ENCODE measurements at regions not wholly inside any gene's neighbourhood (a gene's known extent, or its start where the extent isn't known, plus 50 kb on each side); places are given as distances from the start of the nearest gene placed in this dataset.
"Not testable (repeated sequence)": the region's sequence is repeated elsewhere in the genome, so short reads cannot be mapped to it uniquely, and the experiment has no call there.

DNA sequence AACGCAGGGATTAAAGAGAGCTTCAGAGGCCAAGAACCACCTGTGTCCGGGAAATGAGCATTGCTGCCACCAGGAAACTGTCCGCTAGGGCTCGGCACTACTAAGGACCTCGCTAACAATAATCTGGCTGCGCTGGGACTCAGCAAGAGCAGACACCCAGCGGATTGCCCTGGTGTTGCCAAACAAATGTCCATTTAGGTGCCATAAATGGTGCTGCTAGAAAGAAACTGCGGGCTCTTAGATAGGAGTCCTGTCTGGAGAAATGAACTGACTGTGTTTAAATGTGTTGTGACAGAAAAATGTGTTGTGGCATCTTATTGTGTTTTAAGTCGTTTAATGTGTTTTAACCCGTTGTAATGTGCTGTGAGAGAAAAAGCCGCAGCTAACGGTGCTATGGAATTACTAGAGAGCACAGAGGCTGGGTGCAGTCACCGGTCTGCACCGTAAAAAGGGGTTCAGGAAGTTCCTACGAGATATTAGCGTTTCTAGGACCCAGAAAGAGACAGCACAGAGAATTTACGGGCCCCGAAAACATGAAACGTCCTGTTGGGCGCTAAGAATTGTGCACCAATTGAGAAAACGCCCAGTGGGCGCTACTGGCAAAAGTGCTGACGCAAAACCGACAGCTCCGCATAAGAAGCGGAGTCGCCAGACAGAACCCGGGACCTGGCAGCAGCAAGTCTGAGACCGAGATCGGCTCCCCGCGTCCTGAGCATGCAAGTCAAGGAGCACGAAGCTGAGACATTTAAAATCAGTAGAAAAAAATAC is 90.6 kb downstream of the ANXA2R start:
- peak; percentile 37 for DNase-seq (ENCODE audit: low read depth)

DNA sequence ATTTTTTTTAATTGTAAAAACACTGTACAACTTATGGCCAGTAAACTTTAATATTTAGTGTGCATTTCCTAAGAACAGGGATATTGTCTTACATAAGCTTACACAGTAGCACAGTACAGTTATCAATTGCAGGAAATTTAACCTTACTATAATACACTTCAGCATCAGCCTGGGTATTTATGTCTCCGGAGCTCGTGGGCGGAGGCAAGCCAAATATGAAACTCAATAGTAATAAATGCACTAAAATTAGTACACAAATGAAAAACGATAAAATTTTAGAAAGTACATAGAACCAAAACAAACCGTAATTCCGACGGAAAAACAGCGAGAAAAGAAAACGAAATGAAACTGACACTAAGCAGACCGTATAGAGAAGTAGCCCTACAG is 91.2 kb downstream of the ANXA2R start:
- DNase-seq (ENCODE audit: low read depth): no peak

DNA sequence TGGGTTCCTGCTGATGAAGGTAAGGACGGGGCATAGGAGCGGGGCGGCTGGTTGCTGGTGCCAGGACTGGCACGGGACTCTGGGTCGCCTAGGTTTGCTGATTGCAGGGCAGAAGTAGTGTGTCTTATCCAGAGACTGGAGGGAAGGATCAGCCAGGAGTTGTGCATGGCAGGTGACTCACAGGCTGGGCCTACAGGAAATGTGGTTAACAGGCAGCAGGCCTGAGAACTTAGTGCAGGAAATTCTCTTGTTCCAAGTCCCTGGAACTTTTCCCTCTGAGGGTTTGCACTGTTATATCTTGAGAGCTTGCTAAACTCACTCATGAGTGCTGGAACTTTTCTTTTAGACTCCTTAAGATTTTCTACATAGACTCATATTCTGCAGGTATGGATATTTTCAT is 95.1 kb downstream of the ANXA2R start:
- DNase-seq (ENCODE audit: low read depth): no peak

DNA sequence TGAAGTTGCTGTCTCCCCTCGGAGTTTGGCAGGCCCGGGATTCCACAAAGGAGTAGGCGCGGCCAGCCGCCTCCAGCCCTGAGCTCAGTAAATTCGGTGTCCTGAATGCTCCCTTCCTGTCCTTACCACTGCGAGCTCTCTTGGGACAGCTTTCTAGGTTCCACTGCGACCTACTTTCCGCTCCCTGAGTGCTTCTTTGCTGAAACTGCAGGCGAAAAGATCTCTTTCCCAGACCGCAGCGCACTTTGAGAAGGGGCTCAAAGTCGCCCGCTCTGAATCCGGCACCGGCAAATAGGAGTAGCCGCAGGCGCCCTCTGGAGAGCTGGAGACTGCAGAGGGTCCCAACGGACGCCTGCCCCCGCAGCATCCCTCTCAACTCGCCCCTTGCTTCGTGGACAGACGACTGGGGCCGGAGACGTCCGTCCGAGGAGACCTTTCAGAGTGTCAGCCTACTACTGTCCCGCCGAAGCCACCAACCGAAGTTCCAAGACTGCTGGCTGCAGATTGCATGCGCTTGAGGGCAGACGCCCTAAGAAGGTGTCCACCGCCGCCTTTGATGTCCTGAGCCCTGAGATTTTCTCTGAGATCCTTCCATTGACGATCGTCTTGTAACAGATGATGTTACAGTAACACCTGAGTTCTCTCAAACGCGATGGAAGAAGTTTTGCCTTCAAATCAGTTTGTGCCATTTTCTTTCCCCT is 96.0 kb downstream of the ANXA2R start:
- DNase-seq (ENCODE audit: low read depth): no peak

DNA sequence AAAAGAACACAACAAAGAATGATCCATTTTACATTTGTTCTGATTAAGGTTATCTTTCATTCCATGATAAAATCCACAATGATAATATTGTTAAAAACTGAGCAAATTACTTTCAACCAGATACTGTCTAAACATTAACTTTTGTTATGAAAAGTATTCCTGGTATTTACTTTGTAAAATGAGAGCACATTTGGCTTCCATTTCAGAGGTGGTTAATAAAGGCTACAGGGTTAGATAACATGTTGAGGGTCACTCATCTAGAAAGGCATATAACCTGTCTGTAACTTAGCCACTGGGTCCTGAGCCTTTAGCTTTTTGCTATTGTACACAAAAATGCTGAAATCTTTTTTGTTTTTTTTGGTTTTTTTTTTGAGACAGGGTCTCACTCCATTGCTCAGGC is 99.3 kb downstream of the ANXA2R start:
- DNase-seq (ENCODE audit: low read depth): no peak

DNA sequence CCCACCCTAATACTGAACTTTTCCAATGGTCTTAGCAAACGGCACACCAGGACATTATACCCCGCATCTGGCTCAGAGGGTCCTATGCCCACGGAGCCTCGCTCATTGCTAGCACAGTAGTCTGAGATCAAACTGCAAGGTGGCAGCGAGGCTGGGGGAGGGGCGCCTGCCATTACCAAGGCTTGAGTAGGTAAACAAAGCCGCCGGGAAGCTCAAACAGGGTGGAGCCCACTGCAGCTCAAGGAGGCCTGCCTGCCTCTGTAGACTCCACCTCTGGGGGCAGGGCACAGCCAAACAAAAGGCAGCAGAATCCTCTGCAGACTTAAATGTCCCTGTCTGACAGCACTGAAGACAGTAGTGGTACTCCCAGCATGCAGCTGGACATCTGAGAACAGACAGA is 108.1 kb downstream of the ANXA2R start:
- not testable (repeated sequence) for DNase-seq (ENCODE audit: low read depth)

DNA sequence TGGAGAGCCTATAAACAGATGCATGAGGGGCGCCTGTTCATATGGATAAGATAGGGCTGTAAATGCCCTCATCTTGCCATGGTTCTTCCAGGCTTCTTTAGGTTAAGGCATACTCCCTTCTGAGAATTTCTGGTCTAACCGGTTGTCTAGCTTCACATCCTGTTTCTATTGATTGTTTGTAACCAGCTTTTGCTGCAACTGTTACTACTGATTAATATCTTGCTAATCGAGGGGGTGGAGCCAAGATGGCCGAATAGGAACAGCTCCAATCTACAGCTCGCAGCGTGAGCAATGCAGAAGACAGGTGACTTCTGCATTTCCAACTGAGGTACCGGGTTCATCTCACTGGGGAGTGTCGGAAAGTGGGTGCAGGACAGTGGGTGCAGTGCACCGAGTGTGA is 108.7 kb downstream of the ANXA2R start:
- not testable (repeated sequence) for DNase-seq (ENCODE audit: low read depth)

DNA sequence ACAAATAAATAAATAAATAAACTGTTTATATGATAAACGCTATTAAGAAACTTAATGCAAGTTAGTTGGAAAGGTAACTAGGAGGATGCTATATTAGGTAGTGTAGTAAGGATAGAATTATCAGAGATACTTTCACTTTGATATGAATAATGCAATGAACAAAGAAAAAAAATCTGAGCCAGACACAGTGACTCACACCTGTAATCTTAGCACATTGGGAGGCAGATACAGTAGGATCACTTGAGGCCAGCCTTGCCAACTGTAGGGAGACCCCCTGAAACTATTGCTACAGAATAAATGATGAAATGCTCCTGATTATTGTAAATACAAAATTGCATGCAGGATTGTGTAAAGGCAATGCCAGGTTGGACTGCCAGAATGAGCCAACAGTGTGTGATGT is 109.2 kb downstream of the ANXA2R start:
- no peak for DNase-seq (ENCODE audit: low read depth)

DNA sequence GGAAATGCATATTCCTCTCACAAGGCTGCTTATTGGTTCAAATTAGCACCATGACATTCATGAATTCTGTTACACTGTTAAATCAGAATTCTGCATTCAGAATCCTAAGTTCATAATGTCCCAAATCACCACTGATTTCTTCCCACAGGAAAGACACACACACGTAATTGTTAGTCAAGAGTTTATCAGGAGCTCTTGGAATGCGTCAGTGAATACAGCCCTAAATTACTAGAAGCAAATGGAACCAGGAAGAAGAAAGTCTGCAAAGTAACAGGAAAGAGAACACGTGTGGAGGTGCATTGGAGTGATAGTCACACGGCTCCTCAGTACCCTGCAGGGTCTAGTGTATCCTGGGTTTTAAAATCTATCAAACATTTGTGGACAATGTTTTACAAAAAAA is 110.2 kb downstream of the ANXA2R start:
- no peak for DNase-seq (ENCODE audit: low read depth)

DNA sequence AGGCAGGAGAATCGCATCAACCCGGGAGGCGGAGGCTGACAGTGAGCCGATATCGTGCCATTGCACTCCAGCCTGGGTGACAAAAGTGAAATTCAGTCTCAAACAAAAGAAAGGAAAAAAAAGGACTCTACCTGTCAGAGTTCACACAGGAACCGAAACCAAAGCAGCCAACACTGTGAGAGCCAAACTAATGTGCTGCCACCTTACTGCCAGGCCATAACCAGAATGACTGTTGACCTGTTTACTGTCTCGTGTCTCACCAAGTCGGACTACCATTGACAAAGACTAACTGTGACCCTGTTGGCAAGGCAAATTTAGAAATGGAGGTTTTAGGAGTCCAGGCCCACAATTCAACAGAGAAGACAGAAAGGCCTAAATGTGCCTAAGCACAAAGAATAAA is 112.4 kb downstream of the ANXA2R start:
- no peak for DNase-seq (ENCODE audit: low read depth)

DNA sequence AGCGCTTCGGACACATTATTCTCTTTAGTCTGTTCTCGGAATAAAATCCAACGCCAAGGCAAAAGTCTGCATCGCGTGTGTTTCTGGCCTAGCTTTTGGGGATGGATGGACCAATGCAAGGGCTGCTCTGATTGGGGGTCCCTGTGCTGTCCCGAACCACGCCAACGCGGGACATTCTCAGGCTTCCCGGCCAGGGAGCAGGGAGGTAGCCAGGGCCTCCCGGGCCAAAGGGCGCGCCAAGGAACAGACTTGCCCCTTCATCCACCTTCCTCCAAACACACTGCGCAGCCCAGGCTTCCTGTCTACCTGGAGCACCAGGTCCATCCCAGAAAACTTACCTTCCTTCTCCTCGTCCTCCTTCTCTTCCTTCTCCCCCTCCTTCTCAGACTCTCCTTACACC is 113.0 kb upstream of the SELENOP start:
- DNase-seq (ENCODE audit: low read depth): no peak

DNA sequence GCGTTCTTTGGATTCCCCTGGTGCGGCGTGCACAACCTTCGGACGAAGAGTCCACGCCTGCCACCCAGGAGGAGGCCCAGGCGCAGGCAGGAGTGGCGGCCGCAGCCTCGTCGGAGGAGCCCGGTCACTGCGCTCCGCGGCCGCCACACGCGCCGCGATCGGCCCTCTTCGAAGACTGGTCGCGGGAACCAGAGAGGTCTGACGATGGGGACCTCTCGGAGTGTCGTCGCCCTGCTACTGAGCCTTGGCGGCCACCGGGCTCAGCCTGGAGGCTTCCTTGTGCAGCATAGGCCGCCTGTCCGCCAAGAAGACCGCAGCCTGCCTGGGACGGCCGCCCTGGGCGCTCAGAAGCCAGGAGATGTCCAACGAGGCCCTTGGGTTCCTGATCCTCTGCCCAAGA is 112.5 kb upstream of the SELENOP start:
- DNase-seq (ENCODE audit: low read depth): no peak

DNA sequence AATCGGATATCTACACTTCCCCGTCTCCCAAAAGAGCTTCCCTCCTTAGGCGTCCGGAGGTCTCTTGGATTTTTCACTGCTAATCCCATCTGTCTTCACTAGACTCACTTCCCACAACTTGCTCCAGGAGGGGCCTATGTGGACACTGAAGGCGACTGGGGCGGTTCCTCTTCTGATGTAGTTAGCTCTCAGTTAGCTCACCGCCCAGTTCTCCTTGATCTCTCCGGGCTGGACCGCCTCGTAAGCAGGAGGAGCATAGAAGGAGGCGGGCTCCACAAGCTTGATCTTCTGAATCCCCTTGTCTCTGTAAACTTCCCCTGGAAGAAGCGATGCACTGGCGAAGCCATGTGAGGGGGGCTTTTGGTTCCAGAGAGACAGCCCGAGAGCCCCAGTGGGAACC is 112.0 kb upstream of the SELENOP start:
- DNase-seq (ENCODE audit: low read depth): no peak

DNA sequence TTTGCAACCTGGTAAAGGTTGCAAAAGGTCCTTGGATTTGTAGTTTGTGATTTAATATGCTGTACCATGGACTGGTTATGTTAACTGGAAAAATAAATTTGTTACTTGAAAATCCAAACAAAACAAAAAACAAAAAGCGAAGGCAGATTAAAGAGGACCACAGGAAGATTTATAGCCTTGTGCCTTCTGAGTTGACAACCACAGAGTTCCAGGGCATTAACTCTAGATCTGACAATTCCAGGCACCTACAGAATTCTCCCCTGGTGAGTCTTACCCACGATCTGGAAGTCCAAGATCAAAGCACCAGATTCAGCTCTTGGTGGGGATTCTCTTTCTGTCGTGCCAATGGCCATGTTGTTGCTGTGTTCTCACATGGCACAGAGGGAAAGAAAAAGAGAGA is 107.9 kb upstream of the SELENOP start:
- no peak for DNase-seq (ENCODE audit: low read depth)

DNA sequence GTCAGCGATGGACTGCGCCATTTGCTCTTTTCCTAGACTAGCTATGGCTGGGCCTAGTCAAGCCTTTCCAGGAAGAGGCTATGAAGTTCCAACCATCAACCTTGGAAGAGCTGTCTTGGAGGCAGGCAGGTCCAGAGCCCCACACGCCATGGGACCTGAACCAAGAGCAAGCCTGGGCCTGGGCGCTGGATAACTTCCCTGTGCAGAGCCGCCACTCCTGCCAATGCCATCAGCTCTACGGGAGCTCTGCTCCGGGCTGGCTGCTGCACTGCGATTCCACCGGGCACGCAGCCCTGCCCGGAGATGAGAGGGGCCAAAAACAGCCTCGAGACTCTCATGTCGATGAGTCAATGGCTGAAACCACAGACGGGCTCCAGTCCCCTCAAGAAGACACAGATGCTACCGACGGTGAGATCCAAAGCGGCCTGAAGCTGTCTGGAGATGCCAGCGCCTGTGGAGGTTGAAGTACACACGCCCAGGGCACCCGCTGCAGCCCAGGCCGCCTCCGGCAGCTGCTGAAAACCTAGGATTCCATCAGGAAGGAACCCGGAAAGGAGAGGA is 103.7 kb upstream of the SELENOP start:
- DNase-seq (ENCODE audit: low read depth): no peak

DNA sequence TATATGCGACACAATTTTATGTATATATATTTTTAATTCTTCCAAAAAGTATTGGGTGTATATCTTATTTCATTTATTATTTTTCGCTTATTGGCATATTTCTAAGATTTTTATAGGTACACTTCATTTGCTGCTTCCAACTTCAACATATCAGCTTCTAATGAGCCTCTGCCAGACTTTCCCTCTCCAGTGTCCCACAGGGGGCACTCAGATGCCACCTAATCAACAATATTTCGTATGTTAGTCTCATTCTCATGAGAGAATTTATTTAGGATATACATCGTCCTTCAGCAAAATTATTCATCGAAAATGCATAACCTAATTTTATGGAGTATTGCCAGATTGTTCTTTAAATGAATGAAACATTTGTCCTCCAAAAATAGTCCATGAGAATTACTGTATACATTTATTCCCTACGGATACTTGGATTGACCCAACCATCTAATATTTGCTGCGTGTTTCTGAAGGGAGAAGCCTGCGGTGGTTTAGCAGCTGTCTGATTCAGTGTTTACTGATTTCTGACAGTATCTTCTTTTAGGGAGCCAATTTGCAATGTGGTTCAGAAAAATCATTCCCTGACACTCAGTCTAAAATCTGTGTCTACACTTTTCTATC is 100.6 kb upstream of the SELENOP start:
- peak; percentile 19 for DNase-seq (ENCODE audit: low read depth)

DNA sequence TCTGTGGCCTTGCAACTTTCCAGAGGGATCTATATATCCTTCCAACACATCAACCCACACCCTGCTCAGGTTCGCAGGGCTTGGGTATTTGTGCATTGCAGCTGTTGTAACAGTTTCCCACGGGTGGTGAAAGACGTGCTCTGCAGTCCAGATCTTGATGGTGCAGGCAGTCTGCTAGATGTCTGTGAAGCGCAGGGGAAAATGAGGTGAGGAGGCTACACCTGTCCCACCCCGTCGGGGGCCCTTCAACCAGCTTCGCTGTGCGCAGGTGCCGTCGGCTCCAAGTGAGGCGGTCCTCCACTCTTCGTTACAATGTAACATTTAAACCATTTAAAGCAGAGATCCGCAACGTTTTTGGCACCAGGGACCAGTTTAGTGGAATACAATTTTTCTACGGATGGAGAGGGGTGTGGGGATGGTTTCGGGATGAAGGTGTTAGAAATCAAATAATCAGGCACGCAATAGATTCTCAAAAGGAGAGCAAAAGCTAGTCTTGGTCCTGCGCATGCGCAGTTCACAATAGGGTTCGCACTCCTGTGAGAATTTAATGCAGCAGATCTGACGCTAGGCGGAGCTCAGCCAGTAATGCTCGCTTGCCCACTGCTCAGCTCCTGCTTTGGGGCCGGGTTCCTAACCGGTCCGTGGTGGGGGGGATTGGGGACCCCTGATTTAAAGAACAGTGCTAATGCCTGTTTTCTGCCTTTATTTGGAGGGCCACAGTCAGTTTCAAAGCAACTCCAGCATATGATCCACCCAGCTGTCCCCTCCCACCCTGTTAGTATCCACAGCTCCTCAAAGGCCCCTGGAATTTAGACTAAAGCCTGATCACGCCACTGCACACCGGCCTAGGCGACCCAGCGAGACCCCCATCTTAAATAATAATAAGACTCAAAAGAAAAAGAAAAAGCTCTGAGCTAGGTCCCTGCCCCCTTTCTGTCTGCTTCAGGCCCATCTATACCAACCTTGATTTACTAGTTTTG is 97.1 kb upstream of the SELENOP start:
- DNase-seq (ENCODE audit: low read depth): peak; percentile 89

DNA sequence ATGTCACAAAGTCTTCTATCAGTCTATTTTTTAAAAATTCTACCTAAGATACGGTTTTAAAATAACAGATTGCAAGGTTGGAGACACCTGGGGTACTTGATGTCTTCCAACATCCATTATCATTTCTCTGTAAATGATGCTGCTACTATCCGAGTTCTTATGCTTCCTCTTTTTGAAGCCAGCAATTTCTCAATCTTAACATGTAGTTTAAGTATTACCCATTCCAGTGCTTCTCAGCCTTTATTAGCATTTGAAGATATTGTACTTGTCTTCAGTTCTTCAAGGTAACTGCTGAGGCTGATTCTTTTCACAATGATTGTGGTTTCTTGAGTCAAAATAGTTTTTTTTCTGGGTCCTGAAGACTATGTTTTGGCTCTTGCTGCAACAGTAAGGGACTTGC is 96.4 kb upstream of the SELENOP start:
- DNase-seq (ENCODE audit: low read depth): no peak

DNA sequence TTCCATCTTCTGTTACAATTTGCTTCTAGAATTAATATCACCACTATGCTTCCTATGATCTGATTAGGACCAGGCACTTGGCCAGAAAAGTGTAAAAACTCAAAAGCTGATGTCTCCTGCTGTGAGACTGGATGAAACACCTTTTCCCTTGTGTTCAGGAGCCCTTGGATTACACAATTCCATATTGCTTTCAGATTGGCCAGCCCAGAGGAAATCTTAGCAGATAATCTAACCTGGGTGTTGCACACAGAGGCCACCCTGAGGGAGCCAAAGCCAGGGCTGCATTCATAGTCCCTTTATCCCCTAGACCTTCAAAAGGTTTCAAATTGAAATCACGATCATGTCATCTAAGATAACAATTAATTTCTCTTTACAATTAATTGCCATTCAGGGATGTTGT is 94.1 kb upstream of the SELENOP start:
- no peak for DNase-seq (ENCODE audit: low read depth)

DNA sequence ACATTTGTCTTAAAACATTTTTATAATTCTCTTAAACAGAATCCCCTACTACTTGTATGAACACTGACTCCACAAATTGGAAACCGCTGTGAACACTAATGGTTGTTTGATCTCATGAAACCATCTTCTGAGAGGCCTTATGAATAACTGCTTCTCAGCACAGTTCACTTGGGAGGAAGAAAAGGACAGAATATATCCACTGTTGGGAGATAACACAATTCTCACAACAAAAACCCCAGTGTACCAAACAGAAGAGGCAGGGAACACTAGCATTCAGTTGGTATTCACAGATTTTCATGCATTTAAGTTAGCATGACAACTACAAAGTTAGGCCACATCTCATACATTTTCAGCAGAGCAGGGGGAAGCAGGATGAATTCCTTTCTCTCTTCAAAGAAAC is 89.0 kb upstream of the SELENOP start:
- DNase-seq (ENCODE audit: low read depth): no peak

DNA sequence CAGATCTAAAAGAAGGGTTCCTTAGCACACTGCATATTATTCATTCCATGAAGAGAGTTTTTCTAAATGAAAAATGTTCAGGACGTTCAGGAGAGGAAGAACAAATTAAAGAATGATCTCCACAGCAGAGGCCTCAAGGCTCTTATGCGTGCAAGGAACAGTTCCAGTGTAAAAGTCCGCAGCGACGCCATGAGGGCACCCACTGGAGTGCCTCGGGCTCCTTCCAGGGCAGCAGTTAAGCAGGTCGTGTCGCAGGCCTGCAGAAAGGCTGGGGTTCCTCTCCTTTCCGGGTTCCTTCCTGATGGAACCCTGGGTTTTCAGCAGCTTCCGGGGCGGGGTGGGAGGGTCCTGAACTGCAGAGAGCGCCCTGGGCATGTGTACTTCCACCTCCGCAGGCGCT is 87.1 kb upstream of the SELENOP start:
- no peak for DNase-seq (ENCODE audit: low read depth)

DNA sequence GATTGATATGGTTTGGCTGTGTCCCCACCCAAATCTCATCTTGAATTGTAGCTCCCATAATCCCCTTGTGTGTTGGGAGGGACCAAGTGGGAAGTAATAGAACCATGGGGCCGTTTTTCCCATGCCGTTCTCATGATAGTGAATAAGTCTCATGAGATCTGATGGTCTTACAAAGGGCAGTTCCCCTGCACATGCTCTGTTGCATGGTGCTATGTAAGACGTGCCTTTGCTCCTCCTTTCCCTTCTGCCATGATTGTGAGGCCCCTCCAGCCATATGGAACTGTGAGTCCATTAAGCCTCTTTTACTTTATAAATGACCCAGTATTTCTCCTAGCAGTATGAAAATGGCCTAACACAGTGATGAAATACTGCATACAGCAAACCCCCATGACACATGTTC is 84.8 kb upstream of the SELENOP start:
- no peak for DNase-seq (ENCODE audit: low read depth)
